HG03103 (cell line): ENCODE measurements at regions not wholly inside any gene's neighbourhood (a gene's known extent, or its start where the extent isn't known, plus 50 kb on each side); places are given as distances from the start of the nearest gene placed in this dataset.
"Not testable (repeated sequence)": the region's sequence is repeated elsewhere in the genome, so short reads cannot be mapped to it uniquely, and the experiment has no call there.

Experiments
- ATAC-seq: cut with Tn5 transposase; IDR thresholded peaks from one replicate; pipeline ENCODE4 v1.9.1; 2021; ENCODE audit warnings: low read depth; ENCODE audit not compliant: unreplicated experiment

GRCh38 chr22:48485149-48486133 is 1342.2 kb downstream of the BRD1 start:
- ATAC-seq: no peak

- ATAC-seq: no peak
These were observed 1343.7 kb downstream of the BRD1 start for GRCh38 chr22:48483764-48484528.

- ATAC-seq: no peak
These were observed 1344.9 kb downstream of the BRD1 start for GRCh38 chr22:48482771-48483170.

- not testable (repeated sequence) for ATAC-seq
These were observed 1345.5 kb downstream of the BRD1 start for GRCh38 chr22:48482198-48482597.

GRCh38 chr22:48481748-48482147 is 1345.9 kb downstream of the BRD1 start:
- no peak for ATAC-seq

GRCh38 chr22:48478529-48479265 is 1349.0 kb downstream of the BRD1 start:
- no peak for ATAC-seq

- no peak for ATAC-seq
These were observed 1349.5 kb downstream of the BRD1 start for GRCh38 chr22:48478124-48478523.

GRCh38 chr22:48477031-48477721 is 1350.5 kb downstream of the BRD1 start:
- no peak for ATAC-seq

GRCh38 chr22:48476577-48476976 is 1351.1 kb downstream of the BRD1 start:
- ATAC-seq: no peak

GRCh38 chr22:48475661-48476345 is 1351.9 kb downstream of the BRD1 start:
- ATAC-seq: no peak

GRCh38 chr22:48474881-48475280 is 1352.8 kb downstream of the BRD1 start:
- no peak for ATAC-seq

GRCh38 chr22:48473202-48473601 is 1354.5 kb downstream of the BRD1 start:
- no peak for ATAC-seq

GRCh38 chr22:48464246-48464645 is 1363.4 kb downstream of the BRD1 start:
- no peak for ATAC-seq

GRCh38 chr22:48459859-48460823 is 1367.5 kb downstream of the BRD1 start:
- no peak for ATAC-seq

GRCh38 chr22:48459259-48459658 is 1368.4 kb downstream of the BRD1 start:
- ATAC-seq: no peak

GRCh38 chr22:48456449-48456848 is 1371.2 kb downstream of the BRD1 start:
- no peak for ATAC-seq

- ATAC-seq: no peak
These were observed 1373.8 kb downstream of the BRD1 start for GRCh38 chr22:48453751-48454485.

GRCh38 chr22:48453171-48453570 is 1374.5 kb downstream of the BRD1 start:
- no peak for ATAC-seq
